C4-2B (cell line): ENCODE measurements at regions not wholly inside any gene's neighbourhood (a gene's known extent, or its start where the extent isn't known, plus 50 kb on each side); places are given as distances from the start of the nearest gene placed in this dataset.
A peak's percentile ranks its signal among the peaks of the same experiment; 100 is the strongest.
"Not testable (repeated sequence)": the region's sequence is repeated elsewhere in the genome, so short reads cannot be mapped to it uniquely, and the experiment has no call there.

Source experiments
- H3K27ac ChIP-seq: fragments of 450-650 bp; 2 replicates; pipeline ENCODE4 v1.5.1; 2017
- ZFX ChIP-seq: fragments of 450-650 bp; IDR thresholded peaks from 2 replicates; pipeline ENCODE4 v1.6.1; 2017
- TF ChIP-seq, protein P1 (sequence below): fragments of 450-650 bp; conservative IDR thresholded peaks from 2 replicates; pipeline ENCODE4 v1.5.1; 2017; ENCODE audit warnings: mild to moderate bottlenecking

DNA sequence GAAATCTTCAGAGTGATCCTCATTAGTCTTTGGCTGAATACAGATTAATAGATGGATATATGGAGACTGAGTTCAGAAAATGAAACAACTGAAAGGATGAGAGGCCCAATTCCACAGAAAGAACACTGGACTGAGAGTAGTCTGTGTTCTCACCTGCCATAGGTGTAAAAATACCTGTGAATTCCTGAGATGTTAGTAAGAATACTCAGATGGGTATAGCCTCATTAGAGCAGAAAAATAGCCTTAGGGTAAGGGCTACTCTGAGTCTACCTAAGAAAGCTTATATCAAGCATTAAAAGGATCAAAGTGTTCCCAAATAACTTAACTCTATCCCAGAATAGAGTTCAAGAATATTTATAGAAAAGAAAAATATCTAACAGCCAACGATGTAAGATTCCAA is 1510.3 kb upstream of the SEL1L start:
- TF ChIP-seq, protein P1, sequence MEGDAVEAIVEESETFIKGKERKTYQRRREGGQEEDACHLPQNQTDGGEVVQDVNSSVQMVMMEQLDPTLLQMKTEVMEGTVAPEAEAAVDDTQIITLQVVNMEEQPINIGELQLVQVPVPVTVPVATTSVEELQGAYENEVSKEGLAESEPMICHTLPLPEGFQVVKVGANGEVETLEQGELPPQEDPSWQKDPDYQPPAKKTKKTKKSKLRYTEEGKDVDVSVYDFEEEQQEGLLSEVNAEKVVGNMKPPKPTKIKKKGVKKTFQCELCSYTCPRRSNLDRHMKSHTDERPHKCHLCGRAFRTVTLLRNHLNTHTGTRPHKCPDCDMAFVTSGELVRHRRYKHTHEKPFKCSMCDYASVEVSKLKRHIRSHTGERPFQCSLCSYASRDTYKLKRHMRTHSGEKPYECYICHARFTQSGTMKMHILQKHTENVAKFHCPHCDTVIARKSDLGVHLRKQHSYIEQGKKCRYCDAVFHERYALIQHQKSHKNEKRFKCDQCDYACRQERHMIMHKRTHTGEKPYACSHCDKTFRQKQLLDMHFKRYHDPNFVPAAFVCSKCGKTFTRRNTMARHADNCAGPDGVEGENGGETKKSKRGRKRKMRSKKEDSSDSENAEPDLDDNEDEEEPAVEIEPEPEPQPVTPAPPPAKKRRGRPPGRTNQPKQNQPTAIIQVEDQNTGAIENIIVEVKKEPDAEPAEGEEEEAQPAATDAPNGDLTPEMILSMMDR: no peak
- TF ChIP-seq ZFX: no peak
- no peak overlapping the region for H3K27ac ChIP-seq

DNA sequence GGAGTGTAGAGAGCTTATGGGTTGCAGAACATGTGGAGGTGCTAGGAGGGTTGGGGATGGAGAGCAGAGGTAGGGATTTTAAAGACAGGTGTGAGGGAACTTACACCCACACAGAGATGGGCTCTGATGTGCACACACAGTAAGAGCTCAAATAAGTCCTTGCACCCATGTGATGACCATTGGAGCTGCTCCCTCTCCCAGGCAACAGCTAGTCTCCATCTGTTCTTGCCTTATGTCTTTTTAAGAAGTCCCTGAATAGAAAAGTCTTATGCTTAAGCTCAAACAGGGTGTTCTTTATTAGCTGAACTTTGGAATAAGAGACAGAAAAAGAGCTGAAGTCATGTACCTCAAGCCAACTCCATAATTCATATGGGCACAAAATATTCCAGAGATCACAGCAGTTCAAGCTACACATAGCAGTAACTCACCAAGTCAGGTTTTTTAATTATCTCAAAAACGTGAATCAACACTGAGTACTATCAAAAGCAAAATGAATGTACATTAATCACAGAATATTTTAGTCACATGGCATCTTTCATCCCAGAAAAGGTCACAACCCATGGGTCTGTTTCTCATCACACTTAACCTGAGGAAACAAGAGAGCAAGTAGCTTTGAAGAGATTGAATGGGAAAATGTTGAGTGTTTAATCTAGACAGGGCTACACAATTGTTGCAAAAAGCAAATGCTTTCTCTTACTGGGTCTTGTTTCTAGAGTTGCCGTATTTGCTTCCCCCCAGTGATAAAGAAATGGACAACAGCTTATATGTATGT is 1513.6 kb upstream of the SEL1L start:
- TF ChIP-seq, protein P1: no peak
- TF ChIP-seq ZFX: no peak
- H3K27ac ChIP-seq: no peak overlapping the region

DNA sequence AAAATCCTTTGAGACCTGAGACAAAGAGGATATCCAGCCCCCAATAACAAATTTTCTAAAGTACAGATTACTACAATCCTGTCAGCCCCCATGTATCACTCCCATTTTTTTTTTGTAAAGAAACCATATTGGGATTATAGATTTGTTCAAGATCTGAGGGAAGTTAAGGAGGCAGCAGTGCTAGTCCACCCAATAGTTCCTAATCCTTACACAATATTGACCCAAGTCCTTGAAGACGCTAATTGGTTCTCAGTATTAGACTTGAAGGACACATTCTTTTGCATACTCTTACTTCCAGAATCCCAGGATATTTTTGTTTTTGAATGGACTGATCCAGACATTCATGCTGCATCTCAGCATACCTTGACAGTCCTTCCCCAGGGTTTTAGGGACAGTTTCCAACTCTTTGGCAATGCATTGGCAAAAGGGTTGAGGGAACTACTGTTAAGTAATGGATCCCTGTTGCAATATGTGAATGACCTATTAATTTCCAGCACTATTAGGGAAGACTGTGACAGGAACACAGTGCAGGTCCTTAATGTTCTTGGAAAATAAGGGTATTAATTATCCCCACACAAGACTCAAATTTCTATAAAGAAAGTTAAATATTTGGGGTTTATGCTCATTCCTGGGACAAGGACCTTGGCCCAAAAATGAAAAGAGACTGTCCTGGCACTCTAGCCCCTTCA is 1519.5 kb upstream of the SEL1L start:
- TF ChIP-seq, protein P1: no peak
- no peak for TF ChIP-seq ZFX
- H3K27ac ChIP-seq: no peak overlapping the region

DNA sequence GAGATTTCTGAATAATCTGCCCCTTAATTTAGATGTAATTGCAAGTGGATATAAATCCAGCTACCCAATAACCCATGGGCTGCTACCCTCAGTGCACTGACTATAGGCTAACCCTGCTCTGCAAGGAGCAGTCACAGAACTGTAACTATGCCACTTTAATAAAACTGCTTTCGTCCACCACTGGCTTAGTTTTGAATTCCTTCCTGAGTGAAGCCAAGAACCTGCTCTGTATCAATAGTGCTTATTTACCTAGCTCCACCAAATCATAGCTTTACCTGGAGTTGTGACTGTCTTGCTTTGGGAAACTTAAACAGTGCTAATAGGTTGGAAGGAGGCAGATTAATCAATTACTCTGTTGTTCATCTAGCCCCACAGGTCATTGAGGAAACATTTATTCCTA is 1524.4 kb upstream of the SEL1L start:
- no peak overlapping the region for H3K27ac ChIP-seq
- TF ChIP-seq, protein P1: no peak
- TF ChIP-seq ZFX: no peak

DNA sequence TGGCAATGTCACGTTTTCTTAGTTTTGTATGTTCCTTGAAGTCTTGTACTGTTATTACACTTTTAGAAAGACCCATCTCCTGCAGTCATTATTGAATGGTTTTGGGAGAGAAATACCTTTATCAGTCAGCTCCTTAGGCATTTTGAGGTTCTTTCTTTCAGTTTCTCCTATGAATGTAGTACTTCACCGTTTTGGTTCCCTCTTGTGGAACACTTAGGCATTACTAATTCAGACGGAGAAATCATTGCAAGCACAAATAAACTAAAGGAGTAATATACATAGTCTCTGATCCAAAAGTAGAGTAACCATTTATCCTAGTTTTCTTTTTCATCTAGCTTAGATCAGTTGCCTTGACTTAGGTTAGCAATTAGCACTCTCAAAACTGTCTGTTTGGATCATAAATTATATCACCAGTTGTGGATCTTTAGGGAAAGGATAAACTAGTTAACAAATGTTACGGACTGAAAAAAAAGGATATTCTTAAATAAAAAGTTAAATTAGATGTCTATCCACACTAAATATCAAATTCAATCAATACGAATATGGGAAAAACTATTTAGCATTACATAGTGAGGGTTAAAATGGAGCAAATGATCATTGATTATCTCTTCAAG is 1538.3 kb upstream of the SEL1L start:
- TF ChIP-seq, protein P1: peak; percentile 74
- TF ChIP-seq ZFX: no peak
- H3K27ac ChIP-seq: no peak overlapping the region

DNA sequence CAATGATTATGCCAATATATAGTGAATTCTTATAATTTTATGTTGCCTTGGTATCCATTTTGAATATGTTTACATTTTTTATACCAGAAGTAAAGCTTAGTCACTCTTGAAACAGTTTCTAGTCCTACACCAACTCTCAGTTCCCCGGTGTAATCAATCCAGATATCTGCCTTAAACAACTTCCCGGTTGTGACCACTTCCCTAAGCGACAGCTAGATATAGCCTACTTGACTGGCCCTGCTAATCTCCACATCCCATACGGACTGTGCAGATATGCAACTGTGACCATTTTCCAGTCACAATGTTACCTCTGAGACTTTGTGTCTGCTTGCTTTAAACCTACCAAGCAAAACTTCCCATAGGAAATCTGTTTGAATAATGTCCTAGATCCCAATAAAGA is 1551.5 kb upstream of the SEL1L start:
- no peak for TF ChIP-seq ZFX
- TF ChIP-seq, protein P1: no peak

DNA sequence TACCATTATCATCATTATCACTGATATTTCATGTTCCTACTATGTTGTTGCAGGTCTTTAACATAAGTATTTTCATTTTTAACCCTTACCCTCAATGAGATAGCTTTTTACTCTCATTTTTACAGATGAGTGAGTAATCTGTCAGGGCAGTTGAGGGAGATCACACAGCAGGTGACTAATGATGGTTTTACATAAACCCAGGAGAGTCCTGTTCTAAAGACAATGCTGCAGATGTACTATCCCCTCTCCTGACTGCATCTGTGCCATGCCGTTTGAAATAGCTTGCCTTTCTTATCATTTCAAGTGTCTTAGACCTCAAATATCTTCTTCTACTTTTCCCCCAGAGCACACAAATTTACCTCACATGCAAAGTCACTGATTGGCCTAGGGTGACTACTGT is 1552.1 kb upstream of the SEL1L start:
- TF ChIP-seq ZFX: no peak
- TF ChIP-seq, protein P1: no peak

More for the DNA sequence above, 1551.5 kb upstream of the SEL1L start:
- H3K27ac ChIP-seq: no peak overlapping the region

DNA sequence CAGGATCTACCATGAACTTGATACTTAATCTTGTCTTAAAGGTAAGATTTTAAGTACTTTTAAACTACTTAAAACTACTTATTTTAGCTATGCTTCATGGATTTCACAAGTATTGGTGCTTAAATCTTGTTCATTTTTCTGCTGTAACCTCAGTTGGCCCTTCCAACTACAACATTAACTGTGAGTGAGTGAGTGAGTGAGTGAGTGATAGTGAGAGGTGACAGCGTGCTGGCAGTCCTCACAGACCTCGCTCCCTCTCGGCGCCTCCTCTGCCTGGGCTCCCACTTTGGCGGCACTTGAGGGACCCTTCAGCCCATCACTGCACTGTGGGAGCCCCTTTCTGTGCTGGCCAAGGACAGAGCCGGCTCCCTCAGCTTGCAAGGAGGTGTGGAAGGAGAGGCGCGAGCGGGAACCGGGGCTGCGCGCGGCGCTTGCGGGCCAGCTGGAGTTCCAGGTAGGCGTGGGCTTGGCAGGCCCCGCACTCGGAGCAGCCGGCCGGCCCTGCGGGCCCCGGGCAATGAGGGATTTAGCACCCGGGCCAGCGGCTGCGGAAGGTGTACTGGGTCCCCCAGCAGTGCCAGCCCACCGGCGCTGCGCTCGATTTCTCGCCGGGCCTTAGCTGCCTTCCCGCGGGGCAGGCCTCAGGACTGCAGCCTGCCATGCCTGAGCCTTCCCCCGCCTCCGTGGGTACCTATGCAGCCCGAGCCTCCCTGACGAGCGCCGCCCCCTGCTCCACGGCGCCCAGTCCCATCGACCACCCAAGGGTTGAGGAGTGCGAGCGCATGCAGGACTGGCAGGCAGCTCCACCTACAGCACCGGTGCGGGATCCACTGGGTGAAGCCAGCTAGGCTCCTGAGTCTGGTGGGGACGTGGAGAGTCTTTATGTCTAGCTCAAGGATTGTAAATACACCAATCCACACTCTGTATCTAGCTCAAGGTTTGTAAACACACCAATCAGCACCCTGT is 1558.6 kb upstream of the SEL1L start:
- H3K27ac ChIP-seq: not testable (repeated sequence)

More for the DNA sequence above, 1552.1 kb upstream of the SEL1L start:
- no peak overlapping the region for H3K27ac ChIP-seq
